Neuronal stem cell (in vitro differentiated cells): ENCODE measurements at regions not wholly inside any gene's neighbourhood (a gene's known extent, or its start where the extent isn't known, plus 50 kb on each side); places are given as distances from the start of the nearest gene placed in this dataset.

ENCODE experiments used
- DNase-seq: peaks from one replicate; pipeline ENCODE4 v3.0.0-alpha.2; 2013; ENCODE audit warnings: low spot score
- H2AFZ ChIP-seq: one replicate; pipeline ENCODE4 v1.6.1; 2013; ENCODE audit warnings: mild to moderate bottlenecking, low read length, inconsistent platforms
- H2AK5ac ChIP-seq: 2 replicates; pipeline ENCODE4 v1.6.1; 2013; ENCODE audit warnings: low read depth, mild to moderate bottlenecking, inconsistent platforms, low read length, moderate library complexity, mixed read lengths
- H2BK120ac ChIP-seq: 2 replicates; pipeline ENCODE4 v1.6.1; 2013; ENCODE audit warnings: low read depth, mild to moderate bottlenecking, inconsistent platforms, low read length, moderate library complexity, mixed read lengths
- H2BK12ac ChIP-seq: one replicate; pipeline ENCODE4 v1.6.1; 2013; ENCODE audit warnings: low read length, inconsistent platforms
- H2BK15ac ChIP-seq: 2 replicates; pipeline ENCODE4 v1.6.1; 2013; ENCODE audit warnings: mild to moderate bottlenecking, low read length, inconsistent platforms, mixed read lengths
- H2BK5ac ChIP-seq: one replicate; pipeline ENCODE4 v1.6.1; 2013; ENCODE audit warnings: inconsistent platforms, mild to moderate bottlenecking, low read length, moderate library complexity
- H3K14ac ChIP-seq: one replicate; pipeline ENCODE4 v1.6.1; 2013; ENCODE audit warnings: low read length, inconsistent platforms
- H3K18ac ChIP-seq: 2 replicates; pipeline ENCODE4 v1.6.1; 2013; ENCODE audit warnings: low read length, inconsistent platforms
- H3K23ac ChIP-seq: 2 replicates; pipeline ENCODE4 v1.6.1; 2013; ENCODE audit warnings: low read depth, mild to moderate bottlenecking, mixed read lengths, low read length, inconsistent platforms; ENCODE audit not compliant: poor library complexity
- H3K27ac ChIP-seq: replicated peaks from 3 replicates; pipeline ENCODE4 v1.5.1; 2013; ENCODE audit warnings: low read length, inconsistent platforms
- H3K27me3 ChIP-seq, 3 experiments: 2 replicates each; pipeline ENCODE4 v1.6.1; 2013; ENCODE audit warnings: low read length in 3 of 3, mild to moderate bottlenecking in 2 of 3, inconsistent platforms in 1 of 3, low read depth in 1 of 3, mixed read lengths in 1 of 3, moderate library complexity in 1 of 3; ENCODE audit not compliant: control insufficient read depth in 3 of 3, insufficient read depth in 3 of 3
- H3K36me3 ChIP-seq, 2 donors: replicated peaks in 1 of 2; 2 replicates each; pipeline ENCODE4 v1.6.1; 2013; ENCODE audit warnings: low read length in 2 of 2; ENCODE audit not compliant: control insufficient read depth in 2 of 2, insufficient read depth in 2 of 2
- H3K4ac ChIP-seq: 2 replicates; pipeline ENCODE4 v1.6.1; 2013; ENCODE audit warnings: inconsistent platforms, mild to moderate bottlenecking, low read length, moderate library complexity
- H3K4me1 ChIP-seq, 2 donors: 1 replicate in 1 of 2; 2 replicates in 1 of 2; pipeline ENCODE4 v1.6.1; 2013; ENCODE audit warnings: low read length in 2 of 2, low read depth in 1 of 2; ENCODE audit not compliant: control insufficient read depth in 2 of 2, insufficient read depth in 1 of 2
- H3K4me2 ChIP-seq: one replicate; pipeline ENCODE4 v1.6.1; 2013; ENCODE audit warnings: mild to moderate bottlenecking, low read length, inconsistent platforms; ENCODE audit not compliant: insufficient read depth, poor library complexity, severe bottlenecking
- H3K4me3 ChIP-seq, 2 donors: 2 replicates each; pipeline ENCODE4 v1.5.1; 2013; ENCODE audit warnings: low read length in 2 of 2, mild to moderate bottlenecking in 2 of 2, inconsistent platforms in 1 of 2, moderate library complexity in 1 of 2
- H3K79me1 ChIP-seq: one replicate; pipeline ENCODE4 v1.6.1; 2013; ENCODE audit warnings: low read depth, mild to moderate bottlenecking, inconsistent platforms, low read length, moderate library complexity
- H3K9ac ChIP-seq: one replicate; pipeline ENCODE4 v1.6.1; 2013; ENCODE audit warnings: mild to moderate bottlenecking, low read depth, low read length, inconsistent platforms; ENCODE audit not compliant: poor library complexity
- H3K9me3 ChIP-seq, 2 donors: replicated peaks in 1 of 2; 2 replicates each; pipeline versions ENCODE3 to v1.6.1; 2013; ENCODE audit warnings: low read length in 2 of 2, mild to moderate bottlenecking in 2 of 2, inconsistent platforms in 1 of 2, low read depth in 1 of 2, mixed read lengths in 1 of 2, moderate library complexity in 1 of 2; ENCODE audit not compliant: control insufficient read depth in 2 of 2, insufficient read depth in 1 of 2
- H4K8ac ChIP-seq: one replicate; pipeline ENCODE4 v1.6.1; 2013; ENCODE audit warnings: low read depth, mild to moderate bottlenecking, inconsistent platforms, low read length, moderate library complexity
- H4K91ac ChIP-seq: one replicate; pipeline ENCODE4 v1.6.1; 2013; ENCODE audit warnings: low read length, low read depth, mild to moderate bottlenecking, inconsistent platforms; ENCODE audit not compliant: poor library complexity
- WGBS, 2 donors: extraction: QIAGEN DNeasy Blood & Tissue Kit; methylation state at CpG; one replicate each; pipeline ENCODE4 v1.1.7; 2013; ENCODE audit warnings: missing lambda C conversion rate in 2 of 2, mixed read lengths in 1 of 2; ENCODE audit not compliant: insufficient read length in 2 of 2, insufficient replicate concordance in 1 of 2; ENCODE audit errors: extremely low coverage in 2 of 2; 5-methylcytosine and 5-hydroxymethylcytosine counted together

- no peak overlapping the region for H3K4me3 ChIP-seq
These were observed 241.0 kb upstream of the NR2F2 start for GRCh38 chr15:96089405-96090058.

GRCh38 chr15:96092186-96092585, 238.3 kb upstream of the NR2F2 start:
- no peak overlapping the region for H3K18ac ChIP-seq
- no CpG with 5 or more reads among the region's 1 CpG for whole genome bisulfite sequencing, 2 donors
- no peak overlapping the region for H3K4ac ChIP-seq
- H3K4me3 ChIP-seq, result no peak overlapping the region
- no peak for DNase-seq
- H2AK5ac ChIP-seq, result no peak overlapping the region
- H2BK5ac ChIP-seq, result no peak overlapping the region
- no peak overlapping the region for H3K27ac ChIP-seq
- no peak overlapping the region for H3K9ac ChIP-seq
- no peak overlapping the region for H2BK120ac ChIP-seq
- H3K4me2 ChIP-seq, result no peak overlapping the region
- H3K27me3 ChIP-seq, result no peaks in the 10 kb centered on the region
- H3K79me1 ChIP-seq, result no peaks in the 10 kb centered on the region
- H2BK15ac ChIP-seq, result no peak overlapping the region
- no peak overlapping the region for H2AFZ ChIP-seq
- H2BK12ac ChIP-seq, result no peak overlapping the region
- H3K36me3 ChIP-seq, result no peaks in the 10 kb centered on the region
- no peaks in the 10 kb centered on the region for H3K9me3 ChIP-seq
- no peak overlapping the region for H3K23ac ChIP-seq
- H3K14ac ChIP-seq, result no peak overlapping the region
- no peak overlapping the region for H4K8ac ChIP-seq
- no peak overlapping the region for H4K91ac ChIP-seq
- H3K4me1 ChIP-seq, result peaks cover 10 to 25% of the 10 kb centered on the region in 2 donors

More at GRCh38 chr15:96089405-96090058, 241.0 kb upstream of the NR2F2 start:
- peak overlapping the region; percentile 84 for H3K27ac ChIP-seq
- peak overlapping the region; percentile 21 for H2AFZ ChIP-seq
- no peak overlapping the region for H2BK120ac ChIP-seq
- peak; percentile 8 for DNase-seq
- peaks cover 13 to 29% of the 10 kb centered on the region in 2 donors for H3K4me1 ChIP-seq
- no peak overlapping the region for H4K91ac ChIP-seq
- no peak overlapping the region for H2BK5ac ChIP-seq
- H3K18ac ChIP-seq, result peak overlapping the region; percentile 4
- no peaks in the 10 kb centered on the region for H3K36me3 ChIP-seq
- H3K27me3 ChIP-seq, result no peaks in the 10 kb centered on the region
- no peak overlapping the region for H2BK12ac ChIP-seq
- no peak overlapping the region for H2AK5ac ChIP-seq
- H3K9ac ChIP-seq, result no peak overlapping the region
- no peak overlapping the region for H3K4me2 ChIP-seq
- H3K9me3 ChIP-seq, result no peaks in the 10 kb centered on the region
- no peak overlapping the region for H3K14ac ChIP-seq
- no peaks in the 10 kb centered on the region for H3K79me1 ChIP-seq
- no peak overlapping the region for H3K4ac ChIP-seq
- no peak overlapping the region for H3K23ac ChIP-seq
- H4K8ac ChIP-seq, result no peak overlapping the region
- WGBS, 2 donors, result no CpG with 5 or more reads among the region's 11 CpGs
- H2BK15ac ChIP-seq, result no peak overlapping the region

GRCh38 chr15:96093063-96093462, 237.4 kb upstream of the NR2F2 start:
- WGBS, 2 donors, result no CpG with 5 or more reads among the region's 2 CpGs
- no peak overlapping the region for H3K9ac ChIP-seq
- H2BK120ac ChIP-seq, result no peak overlapping the region
- H2BK12ac ChIP-seq, result no peak overlapping the region
- peaks cover 10 to 17% of the 10 kb centered on the region in 2 donors for H3K4me1 ChIP-seq
- DNase-seq, result no peak
- no peak overlapping the region for H4K91ac ChIP-seq
- no peak overlapping the region for H2AK5ac ChIP-seq
- H2BK15ac ChIP-seq, result no peak overlapping the region
- no peak overlapping the region for H3K4me2 ChIP-seq
- no peak overlapping the region for H3K18ac ChIP-seq
- H3K9me3 ChIP-seq, result no peaks in the 10 kb centered on the region
- no peak overlapping the region for H3K4me3 ChIP-seq
- no peak overlapping the region for H3K23ac ChIP-seq
- H3K36me3 ChIP-seq, result no peaks in the 10 kb centered on the region
- no peak overlapping the region for H3K27ac ChIP-seq
- no peak overlapping the region for H3K14ac ChIP-seq
- no peaks in the 10 kb centered on the region for H3K27me3 ChIP-seq
- H2AFZ ChIP-seq, result no peak overlapping the region
- H3K4ac ChIP-seq, result no peak overlapping the region
- H2BK5ac ChIP-seq, result no peak overlapping the region
- no peak overlapping the region for H4K8ac ChIP-seq
- no peaks in the 10 kb centered on the region for H3K79me1 ChIP-seq

GRCh38 chr15:96097661-96098060, 232.8 kb upstream of the NR2F2 start:
- H3K9ac ChIP-seq, result no peak overlapping the region
- DNase-seq, result no peak
- no peak overlapping the region for H3K23ac ChIP-seq
- H3K79me1 ChIP-seq, result no peaks in the 10 kb centered on the region
- H3K27me3 ChIP-seq, result no peaks in the 10 kb centered on the region
- no peak overlapping the region for H3K27ac ChIP-seq
- no peaks in the 10 kb centered on the region for H3K4me1 ChIP-seq
- no peaks in the 10 kb centered on the region for H3K9me3 ChIP-seq
- no peak overlapping the region for H2AFZ ChIP-seq
- H2AK5ac ChIP-seq, result no peak overlapping the region
- no peak overlapping the region for H3K18ac ChIP-seq
- H4K91ac ChIP-seq, result no peak overlapping the region
- no peak overlapping the region for H2BK12ac ChIP-seq
- no peak overlapping the region for H3K14ac ChIP-seq
- no CpG with 5 or more reads among the region's 2 CpGs for WGBS, 2 donors
- no peak overlapping the region for H3K4me2 ChIP-seq
- no peak overlapping the region for H3K4me3 ChIP-seq
- no peak overlapping the region for H4K8ac ChIP-seq
- no peak overlapping the region for H2BK15ac ChIP-seq
- H3K4ac ChIP-seq, result no peak overlapping the region
- no peak overlapping the region for H2BK120ac ChIP-seq
- no peak overlapping the region for H2BK5ac ChIP-seq
- no peaks in the 10 kb centered on the region for H3K36me3 ChIP-seq
